ENCODE measurements at regions not wholly inside any gene's neighbourhood (a gene's known extent, or its start where the extent isn't known, plus 50 kb on each side); places are given as distances from the start of the nearest gene placed in this dataset.

DNA sequence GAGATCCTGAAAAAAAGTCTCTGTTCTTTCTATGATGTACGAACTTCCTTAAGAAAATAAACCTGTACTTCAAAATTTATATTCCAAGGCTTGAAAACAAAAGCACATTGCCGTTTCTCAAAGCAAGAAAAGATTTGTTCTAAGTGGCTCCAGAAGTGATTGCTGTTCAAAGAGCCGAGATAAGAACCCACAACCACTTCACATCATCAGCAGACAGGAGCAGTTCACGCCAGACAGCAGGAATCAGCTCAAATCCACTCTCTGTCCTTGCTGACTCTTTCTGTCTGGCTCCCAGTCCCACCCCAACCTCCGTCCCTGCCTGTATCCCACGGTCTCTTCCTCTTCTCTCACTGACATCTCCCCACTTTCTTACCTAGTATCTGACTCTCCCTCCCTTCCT lies 85.0 kb upstream of the MYOCD start:
- H3K4me1 Mint-ChIP-seq, result no peaks in the 10 kb centered on the region

GRCh38 chr17:12584727-12585126 lies 81.0 kb upstream of the MYOCD start:
- Mint-ChIP-seq H3K9me3 (peaks cover 3% of the 10 kb centered on the region), H3K27ac (no peak overlapping the region), H3K4me1 (no peaks in the 10 kb centered on the region), H3K4me3 (no peak overlapping the region), H3K36me3 (no peaks in the 10 kb centered on the region)
- ATAC-seq, result no peak
- DNase-seq (ENCODE audit: low spot score in 2 of 2), result no peak

More for the DNA sequence above, 85.0 kb upstream of the MYOCD start:
- no peak for DNase-seq (ENCODE audit: low spot score in 2 of 2)
- H3K27ac Mint-ChIP-seq, result no peak overlapping the region
- H3K9me3 Mint-ChIP-seq, result peaks cover 3% of the 10 kb centered on the region
- H3K4me3 Mint-ChIP-seq, result no peak overlapping the region
- ATAC-seq, result no peak
- H3K36me3 Mint-ChIP-seq, result no peaks in the 10 kb centered on the region

DNA sequence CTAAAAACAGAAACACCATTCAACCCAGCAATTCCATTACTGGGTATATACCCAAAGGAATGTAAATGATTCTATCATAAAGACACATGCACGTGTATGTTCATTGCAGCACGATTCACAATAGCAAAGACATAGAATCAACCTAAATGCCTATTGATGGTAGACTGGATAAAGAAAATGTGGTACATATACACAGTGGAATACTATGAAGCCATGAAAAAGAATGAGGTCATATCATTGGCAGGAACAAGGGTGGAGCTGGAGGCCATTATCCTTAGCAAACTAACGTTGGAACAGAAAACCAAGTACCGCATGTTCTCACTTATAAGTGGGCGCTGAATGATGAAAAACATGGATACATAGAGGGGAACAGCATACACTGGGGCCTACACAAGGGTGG lies 77.2 kb upstream of the MYOCD start:
- peaks cover 3% of the 10 kb centered on the region for H3K9me3 Mint-ChIP-seq
- ATAC-seq, result no peak

DNA sequence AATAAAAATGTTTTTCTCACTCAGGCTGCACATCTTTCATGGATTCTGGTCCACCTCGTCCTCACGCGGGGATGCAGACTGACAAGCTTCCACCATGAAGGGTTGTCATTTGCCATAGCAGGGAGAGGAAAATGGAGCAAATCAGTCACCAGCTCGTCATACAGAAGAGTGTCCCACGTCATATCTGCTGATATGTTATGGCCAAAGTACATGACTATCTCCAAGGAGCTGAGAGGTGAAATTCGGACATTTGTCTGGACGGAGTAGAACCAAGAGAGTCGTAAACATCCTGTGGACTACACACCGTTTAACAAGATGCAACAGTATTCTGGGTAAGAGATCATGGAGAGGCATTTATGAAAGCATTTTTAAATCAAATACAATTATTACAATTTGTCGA lies 75.3 kb upstream of the MYOCD start:
- DNase-seq (ENCODE audit: low spot score in 2 of 2) (no peak), ATAC-seq (no peak)
- H3K9me3 Mint-ChIP-seq, result peaks cover 3% of the 10 kb centered on the region
- H3K4me3 Mint-ChIP-seq, result no peak overlapping the region
- H3K4me1 Mint-ChIP-seq, result no peaks in the 10 kb centered on the region
- H3K27ac Mint-ChIP-seq, result no peak overlapping the region
- H3K36me3 Mint-ChIP-seq, result no peaks in the 10 kb centered on the region

More for the DNA sequence above, 77.2 kb upstream of the MYOCD start:
- Mint-ChIP-seq H3K27ac (no peak overlapping the region), H3K4me1 (no peaks in the 10 kb centered on the region), H3K4me3 (no peak overlapping the region), H3K36me3 (no peaks in the 10 kb centered on the region)
- no peak for DNase-seq (ENCODE audit: low spot score in 2 of 2)

DNA sequence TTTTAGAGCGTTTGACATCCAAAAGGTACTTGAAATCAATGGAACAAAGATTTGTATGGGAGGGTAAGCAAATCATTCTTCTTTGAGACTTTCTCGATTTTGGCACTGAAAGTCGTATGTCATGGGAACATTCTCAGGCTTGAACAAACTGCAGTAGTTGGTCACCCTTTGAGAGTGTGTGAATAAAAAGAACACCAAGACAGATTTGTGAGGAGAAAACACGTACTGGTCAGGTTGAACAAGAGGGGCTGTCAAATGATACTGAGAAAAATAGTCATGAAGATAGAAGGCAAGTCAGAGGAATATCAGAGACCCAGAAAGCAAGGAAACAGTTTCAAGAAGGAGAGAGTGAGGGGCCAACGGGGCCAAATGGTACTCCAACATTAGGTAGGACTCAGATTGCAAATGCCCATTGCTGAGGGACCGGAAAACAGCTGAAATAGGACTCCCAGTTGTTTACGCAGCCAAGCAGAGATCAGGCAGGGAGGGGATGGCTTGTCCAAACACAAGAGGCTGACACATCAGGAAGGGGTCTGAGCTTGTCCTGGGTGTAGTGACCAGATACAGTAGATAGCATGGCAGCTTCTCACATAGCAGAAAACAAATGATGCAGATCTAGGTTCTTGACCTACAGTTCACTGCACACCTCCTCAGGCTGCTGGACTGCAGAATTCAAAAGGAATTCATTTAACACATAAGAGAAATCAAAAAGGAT lies 74.5 kb upstream of the MYOCD start:
- Mint-ChIP-seq H3K36me3 (no peaks in the 10 kb centered on the region), H3K9me3 (peaks cover 3% of the 10 kb centered on the region), H3K4me1 (no peaks in the 10 kb centered on the region), H3K4me3 (no peak overlapping the region), H3K27ac (no peak overlapping the region)
- no peak for ATAC-seq
- no peak for DNase-seq (ENCODE audit: low spot score in 2 of 2)

DNA sequence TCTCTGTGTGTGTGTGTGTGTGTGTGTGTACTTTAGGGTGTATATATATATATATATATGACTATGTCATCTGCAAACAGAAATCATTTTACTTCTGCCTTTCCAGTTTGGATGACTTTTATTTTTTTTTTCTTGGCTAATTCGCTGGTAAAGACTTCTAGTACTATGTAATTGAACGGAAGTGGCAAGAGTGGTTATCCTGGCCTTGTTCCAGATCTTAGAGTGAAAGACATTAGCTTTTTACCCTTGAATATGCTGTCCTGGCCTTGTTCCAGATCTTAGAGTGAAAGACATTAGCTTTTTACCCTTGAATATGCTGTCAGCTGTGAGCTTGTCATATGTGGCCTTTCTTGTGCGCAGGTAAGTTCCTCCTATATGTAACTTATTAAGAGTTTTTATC lies 72.7 kb upstream of the MYOCD start:
- DNase-seq (ENCODE audit: low spot score in 2 of 2) (no peak), ATAC-seq (no peak)
- no peak overlapping the region for H3K4me3 Mint-ChIP-seq
- H3K4me1 Mint-ChIP-seq, result no peaks in the 10 kb centered on the region
- peaks cover 3% of the 10 kb centered on the region for H3K9me3 Mint-ChIP-seq
- no peak overlapping the region for H3K27ac Mint-ChIP-seq
- H3K36me3 Mint-ChIP-seq, result no peaks in the 10 kb centered on the region

GRCh38 chr17:12596961-12597360 lies 68.7 kb upstream of the MYOCD start:
- Mint-ChIP-seq H3K4me1 (no peaks in the 10 kb centered on the region), H3K9me3 (no peaks in the 10 kb centered on the region), H3K4me3 (no peak overlapping the region), H3K27ac (no peak overlapping the region), H3K36me3 (no peaks in the 10 kb centered on the region)
- no peak for ATAC-seq
- DNase-seq (ENCODE audit: low spot score in 2 of 2), result no peak

DNA sequence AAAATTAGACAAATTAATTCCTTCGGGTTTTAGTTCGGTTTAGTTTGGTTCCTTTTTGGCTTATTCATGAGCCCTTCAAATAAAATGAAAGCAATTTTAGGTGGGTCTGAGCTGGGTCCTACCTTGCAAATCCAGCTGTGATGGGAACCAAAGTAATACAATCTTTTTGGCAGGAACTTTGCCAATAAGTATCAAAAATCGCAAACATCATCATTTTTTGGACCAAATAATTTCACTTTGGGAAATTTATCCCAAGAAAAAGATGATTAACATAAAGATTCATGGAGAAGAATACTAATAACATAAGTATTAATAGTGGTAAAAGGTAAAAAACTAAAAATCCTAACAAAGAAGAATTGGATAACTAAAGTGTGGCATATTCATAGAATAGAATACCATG lies 67.8 kb upstream of the MYOCD start:
- no peaks in the 10 kb centered on the region for H3K4me1 Mint-ChIP-seq
- no peak for DNase-seq (ENCODE audit: low spot score in 2 of 2)
- no peaks in the 10 kb centered on the region for H3K36me3 Mint-ChIP-seq
- no peak for ATAC-seq
- no peak overlapping the region for H3K27ac Mint-ChIP-seq
- H3K4me3 Mint-ChIP-seq, result no peak overlapping the region
- no peaks in the 10 kb centered on the region for H3K9me3 Mint-ChIP-seq

- Mint-ChIP-seq H3K27ac (no peak overlapping the region), H3K4me1 (no peaks in the 10 kb centered on the region), H3K9me3 (peaks cover 4% of the 10 kb centered on the region), H3K36me3 (no peaks in the 10 kb centered on the region), H3K4me3 (no peak overlapping the region)
- no peak for ATAC-seq
- no peak for DNase-seq (ENCODE audit: low spot score in 2 of 2)
These were observed 66.3 kb upstream of the MYOCD start for GRCh38 chr17:12599186-12599920.

DNA sequence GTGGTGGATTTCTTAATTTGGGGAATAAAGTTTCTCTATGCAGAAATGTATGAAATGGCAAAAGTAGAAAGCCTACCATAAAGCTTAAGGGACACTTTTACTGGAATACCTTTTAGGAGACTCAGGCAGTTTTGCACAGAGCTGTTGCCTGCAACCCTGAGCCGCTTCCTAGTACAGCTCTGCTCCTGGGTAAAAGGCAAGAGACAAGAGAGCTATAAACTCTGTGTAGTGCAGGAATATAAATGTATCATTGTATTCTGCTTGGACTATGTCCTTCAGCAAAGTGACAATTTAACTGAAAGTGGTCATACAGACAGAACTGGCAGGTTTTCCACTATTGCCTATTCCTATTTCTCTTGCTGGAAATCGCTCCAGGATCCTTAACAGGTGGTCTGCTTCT lies 65.3 kb upstream of the MYOCD start:
- no peaks in the 10 kb centered on the region for H3K36me3 Mint-ChIP-seq
- no peak overlapping the region for H3K27ac Mint-ChIP-seq
- H3K4me1 Mint-ChIP-seq, result no peaks in the 10 kb centered on the region
- no peak overlapping the region for H3K4me3 Mint-ChIP-seq
- ATAC-seq, result no peak
- no peak for DNase-seq (ENCODE audit: low spot score in 2 of 2)
- peaks cover 4% of the 10 kb centered on the region for H3K9me3 Mint-ChIP-seq

DNA sequence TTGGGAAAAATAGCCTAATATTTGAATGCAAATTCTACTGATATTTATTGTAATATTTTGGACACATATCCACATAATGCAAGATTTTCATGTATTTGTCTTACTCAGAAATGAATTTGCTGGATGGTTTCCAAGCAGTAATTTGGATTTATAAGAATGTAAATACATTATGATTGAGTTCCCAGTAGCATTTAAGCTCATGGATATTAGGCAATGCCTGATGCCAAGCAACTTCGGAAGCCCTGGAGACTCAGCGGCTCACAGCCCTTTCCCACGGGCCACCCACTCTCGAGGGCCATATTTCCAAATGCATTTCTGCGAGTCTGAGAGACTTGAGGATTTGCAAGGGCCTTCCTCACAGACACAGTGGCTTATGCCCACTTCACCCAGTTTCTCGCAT lies 62.1 kb upstream of the MYOCD start:
- ATAC-seq, result no peak
- no peak overlapping the region for H3K27ac Mint-ChIP-seq
- no peak for DNase-seq (ENCODE audit: low spot score in 2 of 2)
- H3K4me3 Mint-ChIP-seq, result no peak overlapping the region
- no peaks in the 10 kb centered on the region for H3K36me3 Mint-ChIP-seq
- no peaks in the 10 kb centered on the region for H3K4me1 Mint-ChIP-seq
- H3K9me3 Mint-ChIP-seq, result peaks cover 9% of the 10 kb centered on the region

DNA sequence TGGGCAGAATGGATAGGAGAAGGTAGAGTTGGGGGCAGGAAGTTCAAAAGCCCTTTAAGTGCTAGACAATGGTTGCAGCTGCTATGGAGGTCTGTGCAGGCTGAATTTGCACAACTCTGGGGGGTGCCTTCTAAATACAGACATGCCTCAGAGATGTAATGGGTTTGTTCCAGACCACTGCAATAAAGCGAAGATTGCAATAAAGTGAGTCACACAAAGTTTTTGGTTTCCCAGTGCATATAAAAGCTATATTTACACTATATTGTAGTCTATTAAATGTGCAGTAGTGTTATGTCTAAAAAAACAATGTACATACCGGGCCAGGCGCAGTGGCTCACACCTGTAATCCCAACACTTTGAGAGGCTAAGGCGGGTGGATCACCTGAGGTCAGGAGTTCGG lies 60.5 kb upstream of the MYOCD start:
- H3K4me1 Mint-ChIP-seq, result no peaks in the 10 kb centered on the region
- peaks cover 11% of the 10 kb centered on the region for H3K9me3 Mint-ChIP-seq
- ATAC-seq (no peak), DNase-seq (ENCODE audit: low spot score in 2 of 2) (no peak)
- no peak overlapping the region for H3K4me3 Mint-ChIP-seq
- no peak overlapping the region for H3K27ac Mint-ChIP-seq
- no peaks in the 10 kb centered on the region for H3K36me3 Mint-ChIP-seq

GRCh38 chr17:12613566-12613965 lies 52.1 kb upstream of the MYOCD start:
- Mint-ChIP-seq H3K27ac (no peak overlapping the region), H3K9me3 (peaks cover 6% of the 10 kb centered on the region), H3K36me3 (no peaks in the 10 kb centered on the region), H3K4me1 (no peaks in the 10 kb centered on the region), H3K4me3 (no peak overlapping the region)
- no peak for DNase-seq (ENCODE audit: low spot score in 2 of 2)
- ATAC-seq, result no peak

Measured in stimulated activated effector memory CD8-positive, alpha-beta T cell treated with anti-CD3 and anti-CD28 coated beads, Interleukin-12 subunit alpha, Interleukin-12 subunit beta, amount 100 ng/mL, for 72 hours (primary cell).